Type B pancreatic cell (in vitro differentiated cells): ENCODE measurements at regions not wholly inside any gene's neighbourhood (a gene's known extent, or its start where the extent isn't known, plus 50 kb on each side); places are given as distances from the start of the nearest gene placed in this dataset.

ENCODE experiments used
- DNase-seq: peaks from one replicate; pipeline ENCODE4 v3.0.0; 2021; ENCODE audit warnings: mixed read lengths; ENCODE audit not compliant: unreplicated experiment; ENCODE audit errors: extremely low spot score
- H3K27ac Mint-ChIP-seq: 2 replicates; pipeline ENCODE4 v1.8.0; 2021; ENCODE audit warnings: mild to moderate bottlenecking, mixed read lengths
- H3K27me3 Mint-ChIP-seq: 2 replicates; pipeline ENCODE4 v1.8.0; 2021; ENCODE audit warnings: mixed read lengths
- H3K36me3 Mint-ChIP-seq: 2 replicates; pipeline ENCODE4 v1.8.0; 2021; ENCODE audit warnings: mixed read lengths
- H3K4me1 Mint-ChIP-seq: one replicate; pipeline ENCODE4 v1.8.0; 2021; ENCODE audit warnings: mixed read lengths; ENCODE audit not compliant: unreplicated experiment
- H3K4me3 Mint-ChIP-seq: 2 replicates; pipeline ENCODE4 v1.8.0; 2021; ENCODE audit warnings: mild to moderate bottlenecking, mixed read lengths
- H3K9me3 Mint-ChIP-seq: 2 replicates; pipeline ENCODE4 v1.8.0; 2021; ENCODE audit warnings: mixed read lengths
- CTCF ChIP-seq: fragments of 200-600 bp; sonication (generic); conservative IDR thresholded peaks from 2 replicates; pipeline ENCODE4 v1.5.0; 2021; ENCODE audit warnings: antibody characterized with exemption, mild to moderate bottlenecking

- H3K4me3 Mint-ChIP-seq: no peak overlapping the region
- H3K27ac Mint-ChIP-seq: peak overlapping the region; percentile 33
- H3K4me1 Mint-ChIP-seq: peaks cover 21% of the 10 kb centered on the region
- H3K36me3 Mint-ChIP-seq: no peaks in the 10 kb centered on the region
- H3K9me3 Mint-ChIP-seq: peaks cover 4% of the 10 kb centered on the region
- no peaks in the 10 kb centered on the region for H3K27me3 Mint-ChIP-seq
- DNase-seq: no peak
- no peak for TF ChIP-seq CTCF
Observed at GRCh38 chr20:17849901-17850683, 118.5 kb downstream of the SNX5 start.

- peak overlapping the region; percentile 40 for H3K27ac Mint-ChIP-seq
Observed at GRCh38 chr20:17849138-17849900, 119.3 kb downstream of the SNX5 start.

GRCh38 chr20:17848249-17849048 is 120.1 kb downstream of the SNX5 start:
- Mint-ChIP-seq H3K4me3 (no peak overlapping the region), H3K36me3 (no peaks in the 10 kb centered on the region), H3K4me1 (peaks cover 12% of the 10 kb centered on the region), H3K9me3 (peaks cover 4% of the 10 kb centered on the region), H3K27me3 (no peaks in the 10 kb centered on the region), H3K27ac (peak overlapping the region; percentile 40)
- TF ChIP-seq CTCF: no peak
- DNase-seq: no peak

More at GRCh38 chr20:17849138-17849900, 119.3 kb downstream of the SNX5 start:
- Mint-ChIP-seq H3K9me3 (peaks cover 4% of the 10 kb centered on the region), H3K36me3 (no peaks in the 10 kb centered on the region), H3K27me3 (no peaks in the 10 kb centered on the region), H3K4me1 (peaks cover 19% of the 10 kb centered on the region), H3K4me3 (no peak overlapping the region)
- no peak for TF ChIP-seq CTCF
- DNase-seq: no peak

- Mint-ChIP-seq H3K4me3 (peak overlapping the region; percentile 15), H3K27me3 (no peaks in the 10 kb centered on the region), H3K9me3 (peaks cover 4% of the 10 kb centered on the region), H3K4me1 (peaks cover 20% of the 10 kb centered on the region), H3K27ac (peak overlapping the region; percentile 62), H3K36me3 (no peaks in the 10 kb centered on the region)
- TF ChIP-seq CTCF: no peak
- DNase-seq: no peak
Observed at GRCh38 chr20:17845701-17846475, 122.7 kb downstream of the SNX5 start.
